H1 (cell line): ENCODE measurements at regions not wholly inside any gene's neighbourhood (a gene's known extent, or its start where the extent isn't known, plus 50 kb on each side); places are given as distances from the start of the nearest gene placed in this dataset.

Source experiments
- CTCF ChIA-PET: fragments of 300-600 bp; sonication (Branson Sonifier 250); formaldehyde crosslinking; loops from one replicate; lab custom pipeline; 2021; ENCODE audit not compliant: partially characterized antibody; lab: Charles Lee
- POLR2A ChIA-PET: fragments of 300-600 bp; sonication (Branson Sonifier 250); formaldehyde crosslinking; loops from one replicate; lab custom pipeline; 2021; ENCODE audit warnings: inconsistent platforms; ENCODE audit not compliant: partially characterized antibody; lab: Charles Lee
- DNase-seq, 2 experiments: peaks; one replicate each; pipeline versions ENCODE4 v3.0.0 to v3.0.0-alpha.2; 2010 to 2022; ENCODE audit warnings: low spot score in 2 of 2, low read depth in 1 of 2, mixed read lengths in 1 of 2
- FAIRE-seq: peaks from 2 replicates; lab custom pipeline; 2011; peaks lifted over from hg19 to GRCh38; lab: Jason Lieb, UNC
- H2AFZ ChIP-seq: 2 replicates; pipeline ENCODE4 v1.8.1; 2012; ENCODE audit warnings: low read length, inconsistent platforms
- H2AK5ac ChIP-seq: 2 replicates; pipeline ENCODE4 v1.6.1; 2013; ENCODE audit warnings: low read depth, low read length
- H2BK120ac ChIP-seq: replicated peaks from 2 replicates; pipeline ENCODE3; 2013; ENCODE audit warnings: low read depth, low read length, inconsistent platforms
- H2BK12ac ChIP-seq: 2 replicates; pipeline ENCODE4 v1.6.1; 2013; ENCODE audit warnings: low read depth, low read length
- H2BK15ac ChIP-seq: 2 replicates; pipeline ENCODE4 v1.6.1; 2013; ENCODE audit warnings: low read length
- H2BK20ac ChIP-seq: 2 replicates; pipeline ENCODE4 v1.6.1; 2013; ENCODE audit warnings: low read length
- H2BK5ac ChIP-seq: 2 replicates; pipeline ENCODE4 v1.6.1; 2013; ENCODE audit warnings: low read depth, low read length
- H3K14ac ChIP-seq: 2 replicates; pipeline ENCODE4 v1.6.1; 2013; ENCODE audit warnings: inconsistent platforms; ENCODE audit not compliant: insufficient read length
- H3K18ac ChIP-seq: 2 replicates; pipeline ENCODE4 v1.6.1; 2013; ENCODE audit warnings: low read length; ENCODE audit errors: extremely low read depth
- H3K23ac ChIP-seq: 2 replicates; pipeline ENCODE4 v1.6.1; 2013; ENCODE audit warnings: inconsistent platforms; ENCODE audit not compliant: insufficient read length
- H3K23me2 ChIP-seq: 2 replicates; pipeline ENCODE4 v1.6.1; 2013; ENCODE audit warnings: low read depth, low read length
- H3K27ac ChIP-seq: 2 replicates; pipeline ENCODE4 v1.6.1; 2011; ENCODE audit warnings: low read depth, low read length, inconsistent platforms
- H3K27me3 ChIP-seq, 4 experiments: replicated peaks in 1 of 4; 1 replicate in 1 of 4; 2 replicates in 3 of 4; pipeline versions ENCODE4 v1.6.1 to v1.8.1; 2011 to 2013; ENCODE audit warnings: low read length in 3 of 4, mild to moderate bottlenecking in 3 of 4, inconsistent platforms in 2 of 4, mixed read lengths in 2 of 4, moderate library complexity in 1 of 4; ENCODE audit not compliant: control insufficient read depth in 3 of 4, insufficient read depth in 3 of 4; ENCODE audit errors: extremely low read depth in 1 of 4
- H3K36me3 ChIP-seq, 4 experiments: 2 replicates each; pipeline versions ENCODE4 v1.6.1 to v1.8.1; 2011 to 2013; ENCODE audit warnings: mild to moderate bottlenecking in 4 of 4, low read length in 3 of 4, moderate library complexity in 2 of 4, control low read depth in 1 of 4, inconsistent platforms in 1 of 4; ENCODE audit not compliant: insufficient read depth in 4 of 4, control insufficient read depth in 2 of 4
- H3K4ac ChIP-seq: replicated peaks from 2 replicates; pipeline ENCODE3; 2013; ENCODE audit warnings: low read length, low read depth, mixed read lengths, inconsistent platforms; ENCODE audit not compliant: insufficient read length
- H3K4me1 ChIP-seq, 4 experiments: replicated peaks in 1 of 4; 1 replicate in 1 of 4; 2 replicates in 3 of 4; pipeline versions ENCODE4 v1.6.1 to v1.8.1; 2011 to 2013; ENCODE audit warnings: low read length in 3 of 4, inconsistent platforms in 2 of 4, mixed read lengths in 1 of 4; ENCODE audit not compliant: insufficient read depth in 4 of 4, control insufficient read depth in 3 of 4
- H3K4me2 ChIP-seq, 2 experiments: 2 replicates each; pipeline versions ENCODE4 v1.6.1 to v1.8.1; 2011 to 2013; ENCODE audit warnings: low read depth in 2 of 2, low read length in 2 of 2, control low read depth in 1 of 2, inconsistent platforms in 1 of 2, mild to moderate bottlenecking in 1 of 2; ENCODE audit not compliant: insufficient read depth in 1 of 2
- H3K4me3 ChIP-seq, 4 experiments: fragments of 200-600, 300-600 bp in 1 of 4; sonication (generic), shearing (Covaris generic), sonication (Bioruptor Twin) in 1 of 4; 2 replicates each; pipeline versions ENCODE4 v1.5.1 to v1.8.1; 2011 to 2016; ENCODE audit warnings: low read length in 4 of 4, low read depth in 3 of 4, control low read depth in 2 of 4, inconsistent platforms in 2 of 4, mild to moderate bottlenecking in 2 of 4, mixed read lengths in 1 of 4, moderate library complexity in 1 of 4; ENCODE audit not compliant: insufficient read depth in 2 of 4; ENCODE audit errors: extremely low read depth in 1 of 4
- H3K56ac ChIP-seq: replicated peaks from 2 replicates; pipeline ENCODE3; 2013; ENCODE audit warnings: low read depth, mild to moderate bottlenecking, mixed read lengths, low read length, inconsistent platforms; ENCODE audit not compliant: insufficient read length
- H3K79me1 ChIP-seq: 2 replicates; pipeline ENCODE4 v1.6.1; 2013; ENCODE audit warnings: low read depth, low read length, control low read depth
- H3K79me2 ChIP-seq, 2 experiments: 2 replicates each; pipeline versions ENCODE4 v1.6.1 to v1.8.1; 2012 to 2013; ENCODE audit warnings: low read length in 2 of 2, mild to moderate bottlenecking in 2 of 2, inconsistent platforms in 1 of 2; ENCODE audit not compliant: insufficient read depth in 2 of 2, control insufficient read depth in 1 of 2
- H3K9ac ChIP-seq, 4 experiments: replicated peaks in 1 of 4; 1 replicate in 1 of 4; 2 replicates in 3 of 4; pipeline versions ENCODE4 v1.6.1 to v1.8.1; 2011 to 2013; ENCODE audit warnings: low read depth in 3 of 4, low read length in 3 of 4, control low read depth in 2 of 4, mild to moderate bottlenecking in 2 of 4, moderate library complexity in 2 of 4, inconsistent platforms in 1 of 4; ENCODE audit errors: extremely low read depth in 1 of 4
- H3K9me3 ChIP-seq, 2 experiments: 2 replicates each; pipeline versions ENCODE4 v1.6.1 to v1.8.1; 2012 to 2013; ENCODE audit warnings: mild to moderate bottlenecking in 2 of 2, moderate library complexity in 2 of 2, control low read depth in 1 of 2, inconsistent platforms in 1 of 2, low read depth in 1 of 2, low read length in 1 of 2, mixed read lengths in 1 of 2; ENCODE audit not compliant: insufficient read depth in 2 of 2
- H4K20me1 ChIP-seq, 2 experiments: replicated peaks in 1 of 2; 2 replicates each; pipeline versions ENCODE3 to v1.8.1; 2011 to 2013; ENCODE audit warnings: inconsistent platforms in 2 of 2, low read length in 2 of 2, mild to moderate bottlenecking in 1 of 2; ENCODE audit not compliant: insufficient read depth in 2 of 2, control insufficient read depth in 1 of 2
- H4K5ac ChIP-seq: 2 replicates; pipeline ENCODE4 v1.6.1; 2013; ENCODE audit warnings: low read length, low read depth, mixed read lengths, inconsistent platforms; ENCODE audit not compliant: insufficient read length
- H4K8ac ChIP-seq: 2 replicates; pipeline ENCODE4 v1.8.0; 2013; ENCODE audit warnings: mild to moderate bottlenecking, moderate library complexity, low read length, inconsistent platforms; ENCODE audit not compliant: insufficient read depth; ENCODE audit errors: extremely low read depth
- H4K91ac ChIP-seq: replicated peaks from 2 replicates; pipeline ENCODE3; 2013; ENCODE audit warnings: low read length, mixed read lengths, inconsistent platforms; ENCODE audit not compliant: insufficient read length
- BCL11A ChIP-seq, 2 experiments: IDR thresholded peaks; one replicate each; pipeline ENCODE4 v1.6.1; 2011; ENCODE audit warnings: low read depth in 2 of 2, low read length in 2 of 2, mild to moderate bottlenecking in 2 of 2
- FOSL1 ChIP-seq: IDR thresholded peaks from 2 replicates; pipeline ENCODE4 v1.6.1; 2011; ENCODE audit warnings: mild to moderate bottlenecking, low read depth, low read length, moderate library complexity; ENCODE audit not compliant: insufficient read depth
- GABPA ChIP-seq: IDR thresholded peaks from 2 replicates; pipeline ENCODE4 v1.6.1; 2011; ENCODE audit warnings: mild to moderate bottlenecking, low read length, moderate library complexity, borderline replicate concordance; ENCODE audit not compliant: insufficient read depth
- HDAC2 ChIP-seq, 2 experiments: fragments of 300-600 bp in 1 of 2; sonication (generic) in 1 of 2; IDR thresholded peaks; 2 replicates each; pipeline ENCODE4 v1.6.1; 2011 to 2012; ENCODE audit warnings: low read depth in 2 of 2, low read length in 2 of 2, mild to moderate bottlenecking in 2 of 2, moderate library complexity in 2 of 2, borderline replicate concordance in 1 of 2, inconsistent platforms in 1 of 2
- NANOG ChIP-seq: IDR thresholded peaks from 2 replicates; pipeline ENCODE4 v1.6.1; 2011; ENCODE audit warnings: low read length, low read depth, mild to moderate bottlenecking, inconsistent platforms; ENCODE audit not compliant: insufficient read depth, poor library complexity, severe bottlenecking
- POLR2A ChIP-seq, 2 experiments: IDR thresholded peaks; 1 replicate in 1 of 2; 2 replicates in 1 of 2; pipeline ENCODE4 v1.6.1; 2011; ENCODE audit warnings: low read depth in 2 of 2, low read length in 2 of 2, mild to moderate bottlenecking in 2 of 2; ENCODE audit errors: control extremely low read depth in 1 of 2
- SP4 ChIP-seq: IDR thresholded peaks from 2 replicates; pipeline ENCODE4 v1.6.1; 2012; ENCODE audit warnings: low read length, inconsistent platforms
- WGBS, 2 experiments: shearing (Covaris generic) in 1 of 2; methylation state at CpG; one replicate each; pipeline versions ENCODE4 v1.1.6 to v1.1.7; 2013 to 2015; ENCODE audit warnings: low lambda C conversion rate in 2 of 2, mixed read lengths in 2 of 2, inconsistent platforms in 1 of 2, low coverage in 1 of 2, missing lambda C conversion rate in 1 of 2; ENCODE audit not compliant: insufficient replicate concordance in 2 of 2, insufficient coverage in 1 of 2, insufficient read length in 1 of 2; ENCODE audit errors: extremely low coverage in 1 of 2, missing lambda C conversion rate in 1 of 2; 5-methylcytosine and 5-hydroxymethylcytosine counted together

DNA sequence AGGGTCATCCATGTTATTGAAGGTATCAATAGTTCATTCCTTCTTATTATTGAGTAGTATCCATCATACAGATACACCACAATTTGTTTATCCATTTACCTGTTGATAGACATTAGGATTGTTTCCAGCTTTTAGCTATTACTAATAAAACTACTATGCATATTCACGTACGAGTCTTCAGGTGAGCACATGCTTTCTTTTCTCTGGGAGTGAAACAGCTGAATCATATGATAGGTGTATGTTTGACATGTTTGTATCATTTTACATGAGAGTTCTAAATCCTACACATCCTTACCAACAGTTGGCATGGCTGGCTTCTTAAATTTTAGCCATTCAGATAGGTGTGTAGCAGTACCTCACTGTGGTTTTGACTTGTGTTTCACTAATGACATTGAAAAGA, 556.6 kb upstream of the DIPK2B start:
- Histone ChIP-seq H3K23ac (no peak overlapping the region), H2BK5ac (no peak overlapping the region), H3K79me2 (peaks cover 0 to 85% of the 10 kb centered on the region in 2 experiments; a peak in 2 of 4 replicates), H3K4ac (no peak overlapping the region), H2BK12ac (no peak overlapping the region), H3K4me1 (peaks cover 0 to 5% (median 0%) of the 10 kb centered on the region in 4 experiments; a peak in 1 of 7 replicates), H3K14ac (no peak overlapping the region), H3K27ac (no peak overlapping the region), H4K20me1 (peaks cover 4 to 6% of the 10 kb centered on the region in 2 experiments), H4K91ac (no peak overlapping the region), H4K5ac (no peak overlapping the region), H3K9me3 (no peaks in the 10 kb centered on the region), H2BK120ac (no peak overlapping the region), H2AFZ (no peak overlapping the region), H3K9ac (no peak overlapping the region), H4K8ac (no peak overlapping the region), H3K18ac (no peak overlapping the region), H3K4me2 (no peak overlapping the region), H3K27me3 (no peaks in the 10 kb centered on the region), H3K36me3 (peaks cover 0 to 11% (median 0%) of the 10 kb centered on the region in 4 experiments; a peak in 1 of 8 replicates), H3K56ac (no peak overlapping the region), H3K23me2 (no peaks in the 10 kb centered on the region), H3K79me1 (no peaks in the 10 kb centered on the region; the same call in 1 of the 2 replicates), H2BK20ac (no peak overlapping the region), H2AK5ac (no peak overlapping the region), H3K4me3 (no peak overlapping the region), H2BK15ac (no peak overlapping the region)
- POLR2A ChIA-PET: interaction anchor here (1.6 kb wide), 1 partner anchor 11 kb away, joined by 3 read pairs; no protein-coding TSS in a partner anchor
- CTCF ChIA-PET: no interaction called here
- DNase-seq (no peak), FAIRE-seq (no peak)
- WGBS, 2 experiments: 92% methylated on average over 2 of the region's 2 CpGs; no CpG with 5 or more reads in 1 of the 2 experiments
- TF ChIP-seq BCL11A (IDR thresholded peaks at IDR 0.05; ENCODE audit: low read depth in 2 of 2, low read length in 2 of 2) (no peak), POLR2A (IDR thresholded peaks at IDR 0.05; ENCODE audit: control extremely low read depth in 1 of 2, low read depth in 2 of 2, low read length in 2 of 2) (no peak), SP4 (no peak), HDAC2 (IDR thresholded peaks at IDR 0.05; ENCODE audit: borderline replicate concordance in 1 of 2, low read depth in 2 of 2, low read length in 2 of 2) (no peak), FOSL1 (no peak), GABPA (no peak), NANOG (no peak)
